ENCODE measurements at regions not wholly inside any gene's neighbourhood (a gene's known extent, or its start where the extent isn't known, plus 50 kb on each side); places are given as distances from the start of the nearest gene placed in this dataset.

DNA sequence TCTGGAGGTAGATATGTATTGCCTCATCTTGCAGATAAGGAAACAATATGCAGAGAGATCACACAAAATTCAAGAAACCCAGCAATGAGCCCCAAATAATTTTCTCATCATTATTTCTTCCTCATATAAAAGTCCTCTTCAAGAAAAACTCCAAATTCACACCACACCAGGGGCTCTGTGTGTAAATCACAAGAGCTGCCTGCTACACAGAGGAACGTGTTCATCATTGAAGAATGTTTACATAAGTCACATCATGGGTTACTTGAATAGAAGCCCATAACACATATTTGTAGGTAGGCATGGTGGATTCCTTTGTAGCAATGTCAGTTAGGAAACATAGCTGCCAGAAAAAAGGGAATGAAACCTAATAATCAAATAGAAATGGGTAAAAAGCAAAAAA is 308.1 kb upstream of the TLE4 start:
- H3K9ac ChIP-seq (ENCODE audit: insufficient read depth, low read length, poor library complexity, severe bottlenecking) = no peak overlapping the region
- TF ChIP-seq, protein P1, sequence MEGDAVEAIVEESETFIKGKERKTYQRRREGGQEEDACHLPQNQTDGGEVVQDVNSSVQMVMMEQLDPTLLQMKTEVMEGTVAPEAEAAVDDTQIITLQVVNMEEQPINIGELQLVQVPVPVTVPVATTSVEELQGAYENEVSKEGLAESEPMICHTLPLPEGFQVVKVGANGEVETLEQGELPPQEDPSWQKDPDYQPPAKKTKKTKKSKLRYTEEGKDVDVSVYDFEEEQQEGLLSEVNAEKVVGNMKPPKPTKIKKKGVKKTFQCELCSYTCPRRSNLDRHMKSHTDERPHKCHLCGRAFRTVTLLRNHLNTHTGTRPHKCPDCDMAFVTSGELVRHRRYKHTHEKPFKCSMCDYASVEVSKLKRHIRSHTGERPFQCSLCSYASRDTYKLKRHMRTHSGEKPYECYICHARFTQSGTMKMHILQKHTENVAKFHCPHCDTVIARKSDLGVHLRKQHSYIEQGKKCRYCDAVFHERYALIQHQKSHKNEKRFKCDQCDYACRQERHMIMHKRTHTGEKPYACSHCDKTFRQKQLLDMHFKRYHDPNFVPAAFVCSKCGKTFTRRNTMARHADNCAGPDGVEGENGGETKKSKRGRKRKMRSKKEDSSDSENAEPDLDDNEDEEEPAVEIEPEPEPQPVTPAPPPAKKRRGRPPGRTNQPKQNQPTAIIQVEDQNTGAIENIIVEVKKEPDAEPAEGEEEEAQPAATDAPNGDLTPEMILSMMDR (IDR thresholded peaks at IDR 0.05) = no peak
- H3K27me3 Mint-ChIP-seq (ENCODE audit: low read depth in 3 of 3) = no peaks in the 10 kb centered on the region
- H3K27ac ChIP-seq (ENCODE audit: low read depth in 1 of 2, low read length in 2 of 2) = no peak overlapping the region
- H2AFZ ChIP-seq (ENCODE audit: insufficient read depth, low read depth, low read length, poor library complexity, severe bottlenecking) = no peak overlapping the region
- H3K79me2 ChIP-seq (ENCODE audit: insufficient read depth, low read length) = no peaks in the 10 kb centered on the region
- no peak overlapping the region for H3K4me3 Mint-ChIP-seq
- no peak for DNase-seq
- peaks cover 45% of the 10 kb centered on the region in 2 donors for H3K4me1 ChIP-seq (ENCODE audit: control insufficient read depth in 1 of 2, insufficient read depth in 2 of 2, low read length in 2 of 2)
- H4K20me1 ChIP-seq (ENCODE audit: insufficient read depth, low read length) = no peaks in the 10 kb centered on the region
- no CpG with 5 or more reads among the region's 1 CpG for WGBS (ENCODE audit: insufficient coverage)
- peaks cover 0 to 4% of the 10 kb centered on the region in 2 donors for H3K9me3 ChIP-seq (replicated peaks in 1 of 2; ENCODE audit: control insufficient read depth in 1 of 2, insufficient read depth in 1 of 2, low read length in 2 of 2)
- H3K27ac Mint-ChIP-seq = no peak overlapping the region
- peaks cover 55% of the 10 kb centered on the region for H3K4me1 Mint-ChIP-seq
- intact Hi-C loops (cut with micrococcal nuclease) = no loop called here
- no peaks in the 10 kb centered on the region for H3K36me3 ChIP-seq (replicated peaks in 1 of 2; ENCODE audit: control insufficient read depth in 1 of 2, insufficient read depth in 2 of 2, low read length in 2 of 2)
- no peak overlapping the region for H3K4me2 ChIP-seq (replicated peaks; ENCODE audit: extremely low read depth, low read length, poor library complexity, severe bottlenecking)
- H3K36me3 Mint-ChIP-seq = no peaks in the 10 kb centered on the region
- no peak overlapping the region for H3K4me3 ChIP-seq (replicated peaks in 1 of 3; ENCODE audit: low read depth in 2 of 3, low read length in 3 of 3)
- peaks cover 7 to 13% (median 9%) of the 10 kb centered on the region in 7 donors for H3K9me3 Mint-ChIP-seq
- no peaks in the 10 kb centered on the region for H3K27me3 ChIP-seq (ENCODE audit: control insufficient read depth in 2 of 2, insufficient read depth in 2 of 2, low read length in 2 of 2)

DNA sequence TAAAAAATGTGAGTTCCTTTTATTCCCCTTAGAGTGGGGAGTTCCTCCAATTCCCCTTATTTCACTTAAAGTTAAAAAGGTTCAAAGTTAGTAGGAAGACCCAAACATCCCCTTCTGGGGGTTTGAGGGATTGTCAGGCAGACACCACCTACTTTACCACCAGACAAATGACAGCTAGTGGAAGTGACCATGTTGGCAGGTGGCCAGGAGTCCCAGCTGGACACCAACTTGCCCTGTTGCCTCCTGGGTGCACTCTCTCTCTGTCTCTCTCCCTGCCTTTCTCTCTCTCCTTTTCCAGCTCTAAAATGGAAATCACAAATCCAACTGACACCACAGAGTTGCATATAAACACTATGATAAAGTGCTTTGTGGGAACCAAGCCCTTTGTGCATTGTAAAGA is 307.7 kb upstream of the TLE4 start:
- Mint-ChIP-seq H3K9me3 (peaks cover 7 to 13% (median 9%) of the 10 kb centered on the region in 7 donors), H3K36me3 (no peaks in the 10 kb centered on the region), H3K4me1 (peaks cover 50% of the 10 kb centered on the region), H3K27ac (peak overlapping the region in 3 of 7 donors; percentile 3 to 82 (median 77)), H3K27me3 (ENCODE audit: low read depth in 3 of 3) (no peaks in the 10 kb centered on the region), H3K4me3 (peak overlapping the region; percentile 21 to 83)
- H3K36me3 ChIP-seq (replicated peaks in 1 of 2; ENCODE audit: control insufficient read depth in 1 of 2, insufficient read depth in 2 of 2, low read length in 2 of 2) = no peaks in the 10 kb centered on the region
- DNase-seq = peak in 2 of 3 donors; percentile 9 to 32
- TF ChIP-seq, protein P1 (IDR thresholded peaks at IDR 0.05) = no peak
- H3K27me3 ChIP-seq (ENCODE audit: control insufficient read depth in 2 of 2, insufficient read depth in 2 of 2, low read length in 2 of 2) = no peaks in the 10 kb centered on the region
- peak overlapping the region; percentile 75 for H3K4me2 ChIP-seq (replicated peaks; ENCODE audit: extremely low read depth, low read length, poor library complexity, severe bottlenecking)
- H3K4me3 ChIP-seq (replicated peaks in 1 of 3; ENCODE audit: low read depth in 2 of 3, low read length in 3 of 3) = peak overlapping the region in 1 of 3 experiments; percentile 62
- peak overlapping the region; percentile 67 for H2AFZ ChIP-seq (ENCODE audit: insufficient read depth, low read depth, low read length, poor library complexity, severe bottlenecking)
- peaks cover 41% of the 10 kb centered on the region in 2 donors for H3K4me1 ChIP-seq (ENCODE audit: control insufficient read depth in 1 of 2, insufficient read depth in 2 of 2, low read length in 2 of 2)
- intact Hi-C loops (cut with micrococcal nuclease) = no loop called here
- H3K9me3 ChIP-seq (replicated peaks in 1 of 2; ENCODE audit: control insufficient read depth in 1 of 2, insufficient read depth in 1 of 2, low read length in 2 of 2) = peaks cover 0 to 4% of the 10 kb centered on the region in 2 donors
- peak overlapping the region; percentile 29 for H3K9ac ChIP-seq (ENCODE audit: insufficient read depth, low read length, poor library complexity, severe bottlenecking)
- H3K79me2 ChIP-seq (ENCODE audit: insufficient read depth, low read length) = no peaks in the 10 kb centered on the region
- no peaks in the 10 kb centered on the region for H4K20me1 ChIP-seq (ENCODE audit: insufficient read depth, low read length)
- H3K27ac ChIP-seq (ENCODE audit: low read depth in 1 of 2, low read length in 2 of 2) = peak overlapping the region in 1 of 2 donors; percentile 38

All from CD14-positive monocyte (primary cell).